HG02852 (cell line): ENCODE measurements at regions not wholly inside any gene's neighbourhood (a gene's known extent, or its start where the extent isn't known, plus 50 kb on each side); places are given as distances from the start of the nearest gene placed in this dataset.

Source experiments
- ATAC-seq: cut with Tn5 transposase; IDR thresholded peaks from one replicate; pipeline ENCODE4 v1.9.1; 2021; ENCODE audit warnings: mild to moderate bottlenecking, moderate library complexity; ENCODE audit not compliant: unreplicated experiment

GRCh38 chr10:92747066-92747465 is 57.3 kb downstream of the HHEX start:
- no peak for ATAC-seq

GRCh38 chr10:92747600-92747999 is 57.8 kb downstream of the HHEX start:
- no peak for ATAC-seq

GRCh38 chr10:92750791-92751533 is 61.2 kb downstream of the HHEX start:
- ATAC-seq, result no peak

GRCh38 chr10:92751534-92751811 is 61.7 kb downstream of the HHEX start:
- no peak for ATAC-seq

- no peak for ATAC-seq
These were observed 62.1 kb downstream of the HHEX start for GRCh38 chr10:92751827-92752226.

GRCh38 chr10:92753865-92754264 is 64.1 kb downstream of the HHEX start:
- no peak for ATAC-seq

- ATAC-seq, result no peak
These were observed 66.0 kb downstream of the HHEX start for GRCh38 chr10:92755725-92756124.

GRCh38 chr10:92756201-92757065 is 66.7 kb downstream of the HHEX start:
- peak; percentile 87 for ATAC-seq

GRCh38 chr10:92757066-92757710 is 67.4 kb downstream of the HHEX start:
- peak; percentile 55 for ATAC-seq

- ATAC-seq, result no peak
These were observed 68.0 kb downstream of the HHEX start for GRCh38 chr10:92757711-92758104.

- ATAC-seq, result no peak
These were observed 68.8 kb downstream of the HHEX start for GRCh38 chr10:92758594-92758993.

GRCh38 chr10:92760609-92761008 is 70.9 kb downstream of the HHEX start:
- no peak for ATAC-seq

- no peak for ATAC-seq
These were observed 71.8 kb downstream of the HHEX start for GRCh38 chr10:92761571-92761970.

GRCh38 chr10:92763634-92764155 is 73.9 kb downstream of the HHEX start:
- no peak for ATAC-seq

- no peak for ATAC-seq
These were observed 76.7 kb downstream of the HHEX start for GRCh38 chr10:92766451-92766850.

- no peak for ATAC-seq
These were observed 78.3 kb downstream of the HHEX start for GRCh38 chr10:92768104-92768503.

GRCh38 chr10:92773776-92774175 is 74.5 kb upstream of the EXOC6 start:
- no peak for ATAC-seq

GRCh38 chr10:92778091-92778490 is 70.2 kb upstream of the EXOC6 start:
- no peak for ATAC-seq

- no peak for ATAC-seq
These were observed 63.2 kb upstream of the EXOC6 start for GRCh38 chr10:92785118-92785517.

- ATAC-seq, result no peak
These were observed 60.7 kb upstream of the EXOC6 start for GRCh38 chr10:92787557-92788152.

- ATAC-seq, result no peak
These were observed 59.3 kb upstream of the EXOC6 start for GRCh38 chr10:92789067-92789466.
